ENCODE measurements at regions not wholly inside any gene's neighbourhood (a gene's known extent, or its start where the extent isn't known, plus 50 kb on each side); places are given as distances from the start of the nearest gene placed in this dataset.

DNA sequence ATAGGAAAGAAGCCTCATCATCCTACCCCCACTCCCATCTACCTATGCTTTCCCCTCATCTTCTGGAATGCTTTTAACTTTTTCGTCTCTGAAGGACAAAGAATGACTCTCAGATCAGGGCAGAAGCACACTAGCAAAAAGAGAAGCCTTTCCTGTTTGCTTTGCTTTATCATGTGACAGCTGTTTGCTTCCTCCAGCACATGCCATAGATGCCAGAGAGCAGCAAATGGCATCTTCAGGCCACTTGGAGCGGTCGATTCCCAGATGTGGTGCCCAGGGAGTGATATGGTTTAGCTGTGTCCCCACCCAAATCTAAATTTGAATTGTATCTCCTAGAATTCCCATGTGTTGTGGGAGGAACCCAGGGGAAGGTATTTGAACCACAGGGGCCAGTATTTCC, 294.8 kb downstream of the GADD45G start:
- intact Hi-C loops (cut with DNase I; ENCODE audit: low total_unique reads) = loop anchor here (2.0 kb wide), 1 partner anchor 61 kb away; no protein-coding TSS in a partner anchor
- H3K36me3 ChIP-seq = no peaks in the 10 kb centered on the region
- H3K27me3 ChIP-seq = no peaks in the 10 kb centered on the region
- no peak for DNase-seq (ENCODE audit: low spot score in 2 of 2)
- H3K9me3 ChIP-seq = no peaks in the 10 kb centered on the region
- TF ChIP-seq, protein P1, sequence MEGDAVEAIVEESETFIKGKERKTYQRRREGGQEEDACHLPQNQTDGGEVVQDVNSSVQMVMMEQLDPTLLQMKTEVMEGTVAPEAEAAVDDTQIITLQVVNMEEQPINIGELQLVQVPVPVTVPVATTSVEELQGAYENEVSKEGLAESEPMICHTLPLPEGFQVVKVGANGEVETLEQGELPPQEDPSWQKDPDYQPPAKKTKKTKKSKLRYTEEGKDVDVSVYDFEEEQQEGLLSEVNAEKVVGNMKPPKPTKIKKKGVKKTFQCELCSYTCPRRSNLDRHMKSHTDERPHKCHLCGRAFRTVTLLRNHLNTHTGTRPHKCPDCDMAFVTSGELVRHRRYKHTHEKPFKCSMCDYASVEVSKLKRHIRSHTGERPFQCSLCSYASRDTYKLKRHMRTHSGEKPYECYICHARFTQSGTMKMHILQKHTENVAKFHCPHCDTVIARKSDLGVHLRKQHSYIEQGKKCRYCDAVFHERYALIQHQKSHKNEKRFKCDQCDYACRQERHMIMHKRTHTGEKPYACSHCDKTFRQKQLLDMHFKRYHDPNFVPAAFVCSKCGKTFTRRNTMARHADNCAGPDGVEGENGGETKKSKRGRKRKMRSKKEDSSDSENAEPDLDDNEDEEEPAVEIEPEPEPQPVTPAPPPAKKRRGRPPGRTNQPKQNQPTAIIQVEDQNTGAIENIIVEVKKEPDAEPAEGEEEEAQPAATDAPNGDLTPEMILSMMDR (IDR thresholded peaks at IDR 0.05) = no peak
- no peak for TF ChIP-seq POLR2A (IDR thresholded peaks at IDR 0.05)
- no peak for TF ChIP-seq POLR2AphosphoS5 (IDR thresholded peaks at IDR 0.05)
- no peak overlapping the region for H3K27ac ChIP-seq
- no peaks in the 10 kb centered on the region for H3K4me1 ChIP-seq
- H3K4me3 ChIP-seq = no peak overlapping the region

DNA sequence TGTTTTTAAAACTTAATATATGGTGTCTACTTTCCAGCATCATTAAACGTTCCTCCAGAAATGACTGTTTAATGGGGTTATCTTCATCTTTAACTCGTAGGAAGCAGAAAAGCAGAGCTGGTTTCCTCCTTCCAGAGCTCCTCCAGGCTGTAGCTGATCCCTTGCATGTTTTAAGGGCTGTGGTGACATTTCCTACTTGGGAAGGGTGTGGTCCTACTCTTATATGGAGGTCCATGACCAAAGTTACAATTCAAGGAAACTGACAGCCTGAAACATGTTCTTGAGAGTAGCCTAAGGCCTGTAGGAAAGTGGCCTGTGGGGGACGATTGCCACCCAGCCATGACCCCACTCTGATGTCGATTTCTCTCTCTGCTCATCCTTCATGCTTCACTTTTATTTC, 297.1 kb downstream of the GADD45G start:
- H3K27ac ChIP-seq = no peak overlapping the region
- H3K36me3 ChIP-seq = no peaks in the 10 kb centered on the region
- no peak for TF ChIP-seq POLR2AphosphoS5 (IDR thresholded peaks at IDR 0.05)
- TF ChIP-seq, protein P1 (IDR thresholded peaks at IDR 0.05) = no peak
- TF ChIP-seq POLR2A (IDR thresholded peaks at IDR 0.05) = no peak
- no peak for DNase-seq (ENCODE audit: low spot score in 2 of 2)
- H3K4me1 ChIP-seq = no peaks in the 10 kb centered on the region
- intact Hi-C loops (cut with DNase I; ENCODE audit: low total_unique reads) = no loop called here
- H3K27me3 ChIP-seq = no peaks in the 10 kb centered on the region
- H3K4me3 ChIP-seq = no peak overlapping the region
- no peaks in the 10 kb centered on the region for H3K9me3 ChIP-seq

DNA sequence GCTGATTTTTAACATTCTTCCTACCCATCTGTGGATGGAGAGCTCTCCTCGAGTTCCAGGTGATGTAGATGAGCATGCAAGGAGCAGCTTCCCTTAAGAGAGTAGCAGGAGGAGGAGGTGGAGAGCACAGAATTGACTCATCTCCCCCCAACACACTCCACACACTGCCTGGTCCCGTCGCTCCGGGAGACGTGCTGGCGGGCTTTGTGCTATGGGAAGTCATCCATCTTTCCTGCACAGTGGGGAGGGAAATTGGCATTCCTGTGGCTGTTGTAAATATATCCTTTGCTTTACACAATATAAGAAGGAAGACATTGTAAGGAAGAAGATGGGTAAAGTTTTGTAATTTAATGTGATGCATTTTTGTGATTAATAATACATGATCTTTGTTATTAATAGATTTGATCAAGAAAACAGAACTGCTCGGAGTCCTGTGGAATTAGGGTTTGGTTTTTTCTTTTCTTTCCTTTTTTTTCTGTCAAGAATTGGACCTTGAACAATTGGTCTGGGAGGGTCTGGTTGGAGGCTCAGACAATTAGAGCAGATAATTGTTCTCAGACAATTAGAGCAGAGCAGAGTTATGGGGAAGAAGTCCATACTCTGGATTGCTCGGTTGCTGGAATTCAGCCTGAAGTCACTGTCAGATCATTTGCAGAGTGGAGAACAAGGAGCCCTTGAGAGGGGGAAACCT, 297.8 kb downstream of the GADD45G start:
- no peaks in the 10 kb centered on the region for H3K9me3 ChIP-seq
- H3K4me3 ChIP-seq = no peak overlapping the region
- H3K27ac ChIP-seq = no peak overlapping the region
- TF ChIP-seq POLR2A (IDR thresholded peaks at IDR 0.05) = no peak
- TF ChIP-seq, protein P1 (IDR thresholded peaks at IDR 0.05) = no peak
- TF ChIP-seq POLR2AphosphoS5 (IDR thresholded peaks at IDR 0.05) = no peak
- DNase-seq (ENCODE audit: low spot score in 2 of 2) = no peak
- H3K36me3 ChIP-seq = no peaks in the 10 kb centered on the region
- no peaks in the 10 kb centered on the region for H3K4me1 ChIP-seq
- no peaks in the 10 kb centered on the region for H3K27me3 ChIP-seq
- intact Hi-C loops (cut with DNase I; ENCODE audit: low total_unique reads) = no loop called here

DNA sequence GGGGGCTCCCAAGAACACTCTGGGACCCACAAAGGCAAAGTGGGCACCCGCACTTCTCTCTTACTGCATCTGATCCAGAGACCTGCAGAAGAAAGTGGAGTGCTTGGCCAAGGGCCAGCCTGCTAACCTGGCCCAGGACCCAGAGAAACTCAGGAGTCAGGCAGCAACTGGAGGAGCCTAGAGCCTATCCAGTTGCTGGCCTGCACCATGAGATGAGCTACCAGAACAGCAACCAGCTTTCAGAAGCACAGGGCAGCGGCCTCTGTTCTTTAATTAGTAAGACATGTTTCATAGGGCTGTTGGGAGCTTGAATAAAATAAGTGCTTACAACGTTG, 298.3 kb downstream of the GADD45G start:
- DNase-seq (ENCODE audit: low spot score in 2 of 2) = no peak
- Histone ChIP-seq H3K9me3 (no peaks in the 10 kb centered on the region), H3K4me3 (no peak overlapping the region), H3K27ac (no peak overlapping the region), H3K4me1 (no peaks in the 10 kb centered on the region), H3K27me3 (no peaks in the 10 kb centered on the region), H3K36me3 (no peaks in the 10 kb centered on the region)
- intact Hi-C loops (cut with DNase I; ENCODE audit: low total_unique reads) = no loop called here
- TF ChIP-seq, protein P1 (IDR thresholded peaks at IDR 0.05) = no peak
- TF ChIP-seq POLR2AphosphoS5 (IDR thresholded peaks at IDR 0.05) (no peak), POLR2A (IDR thresholded peaks at IDR 0.05) (no peak)

DNA sequence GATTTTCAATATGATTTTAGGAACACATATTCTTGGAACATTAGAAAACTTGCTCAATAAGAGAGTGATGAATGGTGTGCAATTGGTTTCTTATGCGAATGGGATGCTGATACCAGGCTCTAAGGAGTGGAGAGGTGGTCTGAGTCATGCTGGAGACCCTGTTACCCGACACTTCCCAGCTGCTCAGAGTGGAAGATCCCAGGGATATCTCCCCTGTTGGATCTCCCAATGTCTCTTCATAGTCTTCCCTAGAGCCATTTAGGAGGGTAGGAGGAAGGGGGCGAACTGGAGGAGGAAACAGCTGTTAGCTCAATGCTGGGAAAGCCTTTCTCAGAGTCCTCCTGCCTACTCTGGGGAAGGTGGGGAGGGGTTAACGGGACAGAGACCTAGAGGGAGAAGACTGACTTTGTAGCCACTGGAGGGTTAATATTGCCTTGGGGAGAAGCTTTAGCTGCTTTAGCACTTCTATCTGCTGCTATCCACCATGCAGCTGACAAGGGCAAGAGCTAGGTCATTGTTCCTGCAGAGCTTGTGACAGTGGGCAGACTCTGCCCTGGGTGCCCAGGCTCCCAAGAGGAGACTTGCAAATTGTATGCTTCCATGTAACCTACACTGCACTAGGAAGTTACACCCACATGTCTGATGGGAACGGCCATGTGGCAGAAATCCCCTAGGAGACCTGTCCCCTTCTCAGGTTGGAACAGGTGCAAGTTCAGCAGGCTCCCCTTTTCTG, 301.0 kb downstream of the GADD45G start:
- Histone ChIP-seq H3K36me3 (no peaks in the 10 kb centered on the region), H3K4me3 (no peak overlapping the region), H3K27ac (no peak overlapping the region), H3K27me3 (no peaks in the 10 kb centered on the region), H3K9me3 (no peaks in the 10 kb centered on the region), H3K4me1 (no peaks in the 10 kb centered on the region)
- TF ChIP-seq, protein P1 (IDR thresholded peaks at IDR 0.05) = no peak
- no peak for TF ChIP-seq POLR2A (IDR thresholded peaks at IDR 0.05)
- no peak for TF ChIP-seq POLR2AphosphoS5 (IDR thresholded peaks at IDR 0.05)
- intact Hi-C loops (cut with DNase I; ENCODE audit: low total_unique reads) = no loop called here
- DNase-seq (ENCODE audit: low spot score in 2 of 2) = no peak

All from breast epithelium (tissue), 4 donors.